ENCODE measurements at regions not wholly inside any gene's neighbourhood (a gene's known extent, or its start where the extent isn't known, plus 50 kb on each side); places are given as distances from the start of the nearest gene placed in this dataset.

GRCh38 chr10:130407052-130407451, 270.9 kb downstream of the GLRX3 start:
- Histone ChIP-seq H3K4me1 (no peaks in the 10 kb centered on the region), H3K27ac (no peak overlapping the region), H3K4me3 (no peak overlapping the region), H3K27me3 (no peaks in the 10 kb centered on the region), H3K9me3 (no peaks in the 10 kb centered on the region), H3K36me3 (no peaks in the 10 kb centered on the region)
- intact Hi-C loops (cut with DNase I): no loop called here
- no peak for TF ChIP-seq CTCF (IDR thresholded peaks at IDR 0.05)
- DNase-seq (ENCODE audit: low spot score in 2 of 2): peak in 1 of 2 donors; percentile 30

- H3K9me3 ChIP-seq: no peaks in the 10 kb centered on the region
- H3K4me1 ChIP-seq: no peaks in the 10 kb centered on the region
- H3K27me3 ChIP-seq: no peaks in the 10 kb centered on the region
- peak in 1 of 2 donors; percentile 21 for DNase-seq (ENCODE audit: low spot score in 2 of 2)
- intact Hi-C loops (cut with DNase I): no loop called here
- no peak overlapping the region for H3K4me3 ChIP-seq
- no peaks in the 10 kb centered on the region for H3K36me3 ChIP-seq
- TF ChIP-seq CTCF (IDR thresholded peaks at IDR 0.05): no peak
- no peak overlapping the region for H3K27ac ChIP-seq
These were observed 273.1 kb downstream of the GLRX3 start for GRCh38 chr10:130409331-130409730.

GRCh38 chr10:130409931-130410330, 273.7 kb downstream of the GLRX3 start:
- intact Hi-C loops (cut with DNase I): no loop called here
- H3K4me3 ChIP-seq: no peak overlapping the region
- no peak overlapping the region for H3K27ac ChIP-seq
- TF ChIP-seq CTCF (IDR thresholded peaks at IDR 0.05): no peak
- DNase-seq (ENCODE audit: low spot score in 2 of 2): peak in 1 of 2 donors; percentile 42
- H3K9me3 ChIP-seq: no peaks in the 10 kb centered on the region
- no peaks in the 10 kb centered on the region for H3K36me3 ChIP-seq
- H3K27me3 ChIP-seq: no peaks in the 10 kb centered on the region
- H3K4me1 ChIP-seq: no peaks in the 10 kb centered on the region

- no peaks in the 10 kb centered on the region for H3K36me3 ChIP-seq
- H3K9me3 ChIP-seq: no peaks in the 10 kb centered on the region
- H3K4me3 ChIP-seq: no peak overlapping the region
- DNase-seq (ENCODE audit: low spot score in 2 of 2): peak in 1 of 2 donors; percentile 35
- intact Hi-C loops (cut with DNase I): no loop called here
- no peak overlapping the region for H3K27ac ChIP-seq
- no peaks in the 10 kb centered on the region for H3K27me3 ChIP-seq
- TF ChIP-seq CTCF (IDR thresholded peaks at IDR 0.05): no peak
- H3K4me1 ChIP-seq: no peaks in the 10 kb centered on the region
These were observed 275.4 kb downstream of the GLRX3 start for GRCh38 chr10:130411496-130412085.

GRCh38 chr10:130412317-130412716, 276.1 kb downstream of the GLRX3 start:
- intact Hi-C loops (cut with DNase I): no loop called here
- peak in 1 of 2 donors; percentile 18 for DNase-seq (ENCODE audit: low spot score in 2 of 2)

More at GRCh38 chr10:130412317-130412716, 276.1 kb downstream of the GLRX3 start:
- no peak for TF ChIP-seq CTCF (IDR thresholded peaks at IDR 0.05)
- Histone ChIP-seq H3K27ac (no peak overlapping the region), H3K9me3 (no peaks in the 10 kb centered on the region), H3K4me1 (no peaks in the 10 kb centered on the region), H3K4me3 (no peak overlapping the region), H3K36me3 (no peaks in the 10 kb centered on the region), H3K27me3 (no peaks in the 10 kb centered on the region)

All from ascending aorta (tissue), 2 donors.